KMS-11 (cell line): ENCODE measurements at regions not wholly inside any gene's neighbourhood (a gene's known extent, or its start where the extent isn't known, plus 50 kb on each side); places are given as distances from the start of the nearest gene placed in this dataset.

Experiments
- H2AFZ ChIP-seq: fragments of 200-600 bp; sonication (generic); 2 replicates; pipeline ENCODE4 v1.6.1; 2016; ENCODE audit warnings: antibody characterized with exemption, mixed run types, low read depth
- H3K27ac ChIP-seq: fragments of 200-600 bp; sonication (generic); 2 replicates; pipeline ENCODE4 v1.6.1; 2016; ENCODE audit warnings: mild to moderate bottlenecking, mixed run types
- H3K27me3 ChIP-seq: fragments of 200-600 bp; sonication (generic); 2 replicates; pipeline ENCODE4 v1.6.1; 2017; ENCODE audit warnings: mild to moderate bottlenecking, low read depth, mixed run types, moderate library complexity; ENCODE audit not compliant: insufficient read depth
- H3K36me3 ChIP-seq: fragments of 200-600 bp; sonication (generic); 2 replicates; pipeline ENCODE4 v1.6.1; 2017; ENCODE audit warnings: mild to moderate bottlenecking, mixed run types; ENCODE audit not compliant: insufficient read depth
- H3K4me1 ChIP-seq: fragments of 200-600 bp; sonication (generic); 2 replicates; pipeline ENCODE4 v1.6.1; 2016; ENCODE audit warnings: mild to moderate bottlenecking, low read depth, mixed run types; ENCODE audit not compliant: poor library complexity, severe bottlenecking
- H3K4me2 ChIP-seq: fragments of 200-600 bp; sonication (generic); 2 replicates; pipeline ENCODE4 v1.7.0; 2016; ENCODE audit warnings: mild to moderate bottlenecking, mixed run types
- H3K4me3 ChIP-seq: fragments of 200-600 bp; sonication (generic); IDR thresholded peaks from 2 replicates; pipeline ENCODE4 v1.6.1; 2017; ENCODE audit warnings: low read depth, low read length, mixed read lengths; ENCODE audit not compliant: insufficient read depth
- H3K79me2 ChIP-seq: fragments of 200-600 bp; sonication (generic); 2 replicates; pipeline ENCODE4 v1.6.1; 2016; ENCODE audit warnings: low read depth, mixed run types; ENCODE audit not compliant: insufficient read depth
- H3K9ac ChIP-seq: fragments of 200-600 bp; sonication (generic); 2 replicates; pipeline ENCODE4 v1.6.1; 2016; ENCODE audit warnings: mild to moderate bottlenecking, mixed run types
- H4K20me1 ChIP-seq: fragments of 200-600 bp; sonication (generic); 2 replicates; pipeline ENCODE4 v1.6.1; 2016; ENCODE audit warnings: mild to moderate bottlenecking, mixed run types; ENCODE audit not compliant: insufficient read depth
- TF ChIP-seq, protein P1 (sequence below): fragments of 200-600 bp; sonication (generic); conservative IDR thresholded peaks from 2 replicates; pipeline ENCODE4 v1.6.1; 2017; ENCODE audit warnings: low read depth, mild to moderate bottlenecking, antibody characterized with exemption, low read length, moderate library complexity, mixed read lengths

DNA sequence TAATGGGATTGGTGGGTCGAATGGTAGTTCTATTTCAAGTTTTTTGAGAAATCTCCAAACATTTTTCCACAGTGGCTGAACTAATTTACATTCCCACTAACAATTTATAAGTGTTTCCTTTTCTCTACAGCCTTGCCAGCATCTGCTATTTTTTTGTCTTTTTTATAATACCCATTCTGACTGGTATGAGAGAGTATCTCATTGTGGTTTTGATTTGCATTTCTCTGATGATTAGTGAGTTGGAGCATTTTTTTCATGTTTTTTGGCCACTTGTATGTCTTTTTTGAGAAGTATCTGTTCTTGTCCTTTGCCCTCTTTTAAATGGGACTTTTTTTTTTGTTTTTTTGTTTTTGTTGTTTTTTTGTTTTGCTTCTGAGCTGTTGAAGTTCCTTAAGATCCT lies 200.0 kb upstream of the GK2 start:
- Histone ChIP-seq H3K27ac (no peak overlapping the region), H3K4me3 (no peak overlapping the region), H3K4me2 (no peak overlapping the region), H4K20me1 (no peaks in the 10 kb centered on the region), H3K36me3 (no peaks in the 10 kb centered on the region), H3K9ac (no peak overlapping the region), H3K27me3 (no peaks in the 10 kb centered on the region), H2AFZ (no peak overlapping the region), H3K4me1 (no peaks in the 10 kb centered on the region), H3K79me2 (no peaks in the 10 kb centered on the region)
- TF ChIP-seq, protein P1, sequence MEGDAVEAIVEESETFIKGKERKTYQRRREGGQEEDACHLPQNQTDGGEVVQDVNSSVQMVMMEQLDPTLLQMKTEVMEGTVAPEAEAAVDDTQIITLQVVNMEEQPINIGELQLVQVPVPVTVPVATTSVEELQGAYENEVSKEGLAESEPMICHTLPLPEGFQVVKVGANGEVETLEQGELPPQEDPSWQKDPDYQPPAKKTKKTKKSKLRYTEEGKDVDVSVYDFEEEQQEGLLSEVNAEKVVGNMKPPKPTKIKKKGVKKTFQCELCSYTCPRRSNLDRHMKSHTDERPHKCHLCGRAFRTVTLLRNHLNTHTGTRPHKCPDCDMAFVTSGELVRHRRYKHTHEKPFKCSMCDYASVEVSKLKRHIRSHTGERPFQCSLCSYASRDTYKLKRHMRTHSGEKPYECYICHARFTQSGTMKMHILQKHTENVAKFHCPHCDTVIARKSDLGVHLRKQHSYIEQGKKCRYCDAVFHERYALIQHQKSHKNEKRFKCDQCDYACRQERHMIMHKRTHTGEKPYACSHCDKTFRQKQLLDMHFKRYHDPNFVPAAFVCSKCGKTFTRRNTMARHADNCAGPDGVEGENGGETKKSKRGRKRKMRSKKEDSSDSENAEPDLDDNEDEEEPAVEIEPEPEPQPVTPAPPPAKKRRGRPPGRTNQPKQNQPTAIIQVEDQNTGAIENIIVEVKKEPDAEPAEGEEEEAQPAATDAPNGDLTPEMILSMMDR, result no peak

- no peak overlapping the region for H3K4me3 ChIP-seq
- H3K27ac ChIP-seq, result no peak overlapping the region
- H3K27me3 ChIP-seq, result no peaks in the 10 kb centered on the region
- H3K79me2 ChIP-seq, result no peaks in the 10 kb centered on the region
- no peak overlapping the region for H3K9ac ChIP-seq
- H3K4me1 ChIP-seq, result no peaks in the 10 kb centered on the region
- no peaks in the 10 kb centered on the region for H3K36me3 ChIP-seq
- no peak overlapping the region for H2AFZ ChIP-seq
- TF ChIP-seq, protein P1, result no peak
- H4K20me1 ChIP-seq, result no peaks in the 10 kb centered on the region
- H3K4me2 ChIP-seq, result no peak overlapping the region
These were observed 196.1 kb upstream of the GK2 start for GRCh38 chr4:79604152-79604551.

DNA sequence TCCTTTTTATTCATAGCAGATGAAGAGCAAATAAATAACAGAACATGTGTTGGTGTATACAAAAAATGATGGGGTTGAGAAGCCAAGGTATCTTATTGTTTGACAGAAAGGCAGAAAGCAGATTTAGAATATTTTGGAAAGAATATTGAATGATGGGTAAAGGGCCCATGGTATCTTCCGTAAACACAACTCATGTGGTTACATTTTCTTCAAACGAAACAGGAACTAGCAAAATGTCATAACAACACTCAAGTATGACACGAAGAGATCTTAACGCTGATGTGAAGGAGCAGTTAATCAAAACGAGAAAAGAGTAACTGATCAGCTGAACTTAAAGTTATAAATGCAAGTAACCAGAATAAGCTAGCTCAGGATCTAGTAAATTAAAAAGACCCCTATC lies 195.7 kb upstream of the GK2 start:
- TF ChIP-seq, protein P1, result no peak
- Histone ChIP-seq H3K36me3 (no peaks in the 10 kb centered on the region), H4K20me1 (no peaks in the 10 kb centered on the region), H2AFZ (no peak overlapping the region), H3K4me2 (no peak overlapping the region), H3K79me2 (no peaks in the 10 kb centered on the region), H3K4me1 (no peaks in the 10 kb centered on the region), H3K9ac (no peak overlapping the region), H3K4me3 (no peak overlapping the region), H3K27me3 (no peaks in the 10 kb centered on the region), H3K27ac (no peak overlapping the region)

DNA sequence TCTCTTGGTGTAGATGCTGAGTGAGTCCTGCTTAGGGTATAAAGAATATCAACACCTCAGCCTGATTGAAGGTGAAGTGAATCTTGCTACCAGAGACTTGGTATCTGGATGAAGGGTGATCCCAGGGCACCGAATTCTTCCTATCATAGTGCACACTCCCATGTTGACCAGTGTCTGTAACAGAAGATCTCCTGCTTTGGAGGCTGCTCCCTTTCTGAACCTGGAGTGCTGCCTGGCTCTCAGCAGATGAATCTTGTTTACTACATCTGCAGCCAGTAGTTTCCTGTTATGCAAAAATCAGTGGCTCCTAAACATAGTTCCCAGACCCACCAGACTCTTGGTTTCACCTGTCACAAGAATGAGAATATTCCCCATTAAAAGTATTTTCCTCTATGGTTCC lies 191.7 kb upstream of the GK2 start:
- no peak overlapping the region for H3K4me2 ChIP-seq
- no peak overlapping the region for H2AFZ ChIP-seq
- no peak overlapping the region for H3K4me3 ChIP-seq
- H3K9ac ChIP-seq, result no peak overlapping the region
- no peaks in the 10 kb centered on the region for H3K79me2 ChIP-seq
- H3K4me1 ChIP-seq, result no peaks in the 10 kb centered on the region
- H3K27ac ChIP-seq, result no peak overlapping the region
- no peaks in the 10 kb centered on the region for H4K20me1 ChIP-seq
- TF ChIP-seq, protein P1, result no peak
- no peaks in the 10 kb centered on the region for H3K27me3 ChIP-seq
- no peaks in the 10 kb centered on the region for H3K36me3 ChIP-seq

- no peak overlapping the region for H2AFZ ChIP-seq
These were observed 190.8 kb upstream of the GK2 start for GRCh38 chr4:79598801-79599200.

More at GRCh38 chr4:79598801-79599200, 190.8 kb upstream of the GK2 start:
- no peaks in the 10 kb centered on the region for H3K79me2 ChIP-seq
- no peak overlapping the region for H3K27ac ChIP-seq
- no peak overlapping the region for H3K4me2 ChIP-seq
- H4K20me1 ChIP-seq, result no peaks in the 10 kb centered on the region
- H3K9ac ChIP-seq, result no peak overlapping the region
- no peaks in the 10 kb centered on the region for H3K4me1 ChIP-seq
- H3K36me3 ChIP-seq, result no peaks in the 10 kb centered on the region
- no peaks in the 10 kb centered on the region for H3K27me3 ChIP-seq
- TF ChIP-seq, protein P1, result no peak
- H3K4me3 ChIP-seq, result no peak overlapping the region
